ENCODE measurements at regions not wholly inside any gene's neighbourhood (a gene's known extent, or its start where the extent isn't known, plus 50 kb on each side); places are given as distances from the start of the nearest gene placed in this dataset.

GRCh38 chr4:116438417-116438816, 647.0 kb downstream of the TRAM1L1 start:
- no peak for DNase-seq (ENCODE audit: low read depth)

DNA sequence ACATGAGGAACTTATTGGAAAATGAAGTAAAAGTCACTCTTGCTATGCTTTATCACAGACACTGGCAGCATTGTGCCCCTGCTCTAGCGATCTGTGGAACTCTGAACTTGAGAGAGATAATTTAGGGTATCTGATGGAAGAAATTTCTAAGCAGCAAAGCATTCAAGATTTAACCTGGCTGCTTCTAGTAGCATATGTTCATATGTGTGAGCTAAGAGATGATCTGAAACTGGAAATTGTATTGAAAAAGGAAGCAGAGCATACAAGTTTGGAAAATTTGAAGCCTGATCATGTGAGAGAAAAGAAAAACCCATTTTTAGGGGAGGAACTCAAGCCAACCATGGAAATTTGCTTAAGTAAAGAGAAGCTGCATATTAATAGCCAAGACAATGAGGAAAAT, 657.7 kb downstream of the TRAM1L1 start:
- no peak for DNase-seq (ENCODE audit: low read depth)

GRCh38 chr4:116413222-116413621, 672.2 kb downstream of the TRAM1L1 start:
- no peak for DNase-seq (ENCODE audit: low read depth)

DNA sequence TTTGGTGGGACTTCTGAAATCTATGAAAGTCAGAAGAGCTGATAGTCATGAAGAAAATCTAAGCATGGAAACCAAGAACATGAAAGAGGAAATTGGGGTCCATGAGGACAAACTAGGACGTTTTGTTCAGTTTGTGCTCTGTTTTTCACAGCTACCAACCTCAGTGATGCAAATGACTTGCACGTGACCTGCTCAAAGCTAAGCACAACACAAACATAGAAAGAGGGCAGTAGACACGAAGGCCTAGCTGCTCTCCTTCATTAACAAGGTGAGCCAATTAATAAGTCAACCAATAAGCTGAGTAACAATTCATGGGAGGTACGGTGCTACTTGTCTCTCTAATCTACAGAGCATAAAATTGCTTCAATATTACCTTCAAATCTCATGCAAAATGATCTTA, 684.1 kb downstream of the TRAM1L1 start:
- DNase-seq (ENCODE audit: low read depth) = no peak

DNA sequence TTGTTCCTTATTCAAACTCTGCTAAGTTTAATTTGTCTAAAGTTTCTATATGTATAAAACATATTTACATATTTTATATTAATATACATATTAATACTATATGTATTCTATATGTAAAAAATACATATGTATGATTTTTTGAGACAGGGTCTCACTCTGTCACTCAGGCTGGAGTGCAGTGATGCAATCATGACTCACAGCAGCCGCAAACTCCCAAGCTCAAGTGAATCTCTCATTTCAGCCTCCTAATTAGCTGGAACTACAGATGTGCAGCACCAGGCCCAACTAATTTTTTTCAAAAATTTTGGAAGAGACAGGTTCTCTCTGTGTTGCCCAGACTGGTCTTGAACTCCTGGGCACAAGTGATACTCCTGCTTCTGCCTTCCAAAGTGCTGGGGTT, 684.9 kb downstream of the TRAM1L1 start:
- DNase-seq (ENCODE audit: low read depth) = no peak

DNA sequence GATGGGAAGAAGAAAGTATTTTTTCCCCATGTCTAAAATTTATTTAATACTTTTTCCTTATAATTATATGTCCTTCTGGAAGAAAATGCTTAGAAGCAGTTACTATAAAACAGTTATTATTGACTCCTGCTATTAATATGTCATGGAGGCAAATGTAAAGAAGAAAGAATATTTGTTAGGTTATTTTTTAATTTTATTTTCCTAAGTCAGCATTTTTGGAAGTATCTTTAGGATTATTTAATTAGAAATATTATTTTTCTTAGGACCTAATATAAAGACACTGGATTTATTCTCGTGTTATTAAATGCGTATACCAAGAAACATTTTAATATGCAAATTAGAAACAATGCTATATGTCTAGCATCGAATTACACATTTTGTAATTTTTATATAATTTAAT, 687.7 kb downstream of the TRAM1L1 start:
- DNase-seq (ENCODE audit: low read depth) = no peak

GRCh38 chr4:116397291-116397690, 688.1 kb downstream of the TRAM1L1 start:
- no peak for DNase-seq (ENCODE audit: low read depth)

GRCh38 chr4:116395408-116395807, 690.0 kb downstream of the TRAM1L1 start:
- DNase-seq (ENCODE audit: low read depth) = no peak

DNA sequence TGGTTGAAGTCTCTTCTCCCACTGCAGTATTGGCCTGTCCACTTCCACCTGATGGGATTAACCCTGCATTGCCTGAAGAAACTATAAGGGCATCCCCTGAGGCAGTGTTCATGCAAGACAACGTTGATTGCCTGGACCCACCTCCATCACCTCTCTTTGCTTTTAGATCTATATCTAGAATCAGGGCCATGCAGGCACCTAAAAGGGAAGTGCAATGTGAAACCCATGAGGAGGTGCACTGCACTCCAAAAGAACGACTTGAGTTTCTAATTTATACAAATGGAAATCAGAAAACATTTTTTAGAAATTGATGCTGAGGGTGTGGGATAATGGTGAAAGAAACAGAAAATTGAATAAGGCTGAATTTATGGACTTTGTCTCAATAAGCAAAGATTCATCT, 694.4 kb downstream of the TRAM1L1 start:
- DNase-seq (ENCODE audit: low read depth) = no peak

GRCh38 chr4:116389139-116389538, 696.2 kb downstream of the TRAM1L1 start:
- no peak for DNase-seq (ENCODE audit: low read depth)

- DNase-seq (ENCODE audit: low read depth) = no peak
These were observed 697.4 kb downstream of the TRAM1L1 start for GRCh38 chr4:116387937-116388474.

DNA sequence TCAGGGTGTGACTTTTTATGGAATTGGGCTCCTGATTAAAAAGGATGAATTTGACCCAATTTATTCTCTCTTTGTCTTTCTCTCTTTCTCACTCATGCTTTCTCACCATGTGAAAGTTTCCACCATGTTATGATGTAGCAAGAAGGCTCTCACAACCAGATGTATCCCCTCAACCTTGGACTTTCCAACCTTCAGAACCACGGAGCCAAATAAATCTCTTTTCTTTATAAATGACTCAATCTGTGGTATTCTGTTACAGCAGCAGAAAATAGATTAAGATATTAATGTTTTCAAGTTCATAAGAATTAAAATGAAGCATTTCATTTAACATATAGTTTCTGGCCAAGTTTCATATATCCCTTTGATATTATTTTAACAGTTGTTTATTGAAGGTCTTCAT, 698.5 kb downstream of the TRAM1L1 start:
- no peak for DNase-seq (ENCODE audit: low read depth)

GRCh38 chr4:116385583-116385982, 699.8 kb downstream of the TRAM1L1 start:
- DNase-seq (ENCODE audit: low read depth) = no peak

DNA sequence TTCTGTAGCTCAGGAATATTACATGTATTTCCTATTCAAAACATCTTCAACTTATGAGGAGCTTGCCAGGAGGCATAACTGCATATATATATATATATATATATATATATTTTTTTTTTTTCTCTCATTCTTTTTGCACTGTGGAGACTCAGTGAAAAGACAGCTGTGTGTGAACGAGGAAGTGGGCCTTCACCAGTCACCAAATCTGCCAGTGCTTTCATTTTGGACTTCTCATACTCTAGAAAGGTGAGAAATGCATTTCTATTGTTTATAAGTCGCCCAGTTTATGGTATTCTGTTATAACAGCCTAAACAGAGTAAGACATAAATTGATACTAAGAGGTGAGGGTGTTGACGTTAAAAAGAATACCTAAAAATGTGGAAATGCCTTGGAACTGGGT, 710.6 kb downstream of the TRAM1L1 start:
- no peak for DNase-seq (ENCODE audit: low read depth)

GRCh38 chr4:116362583-116362982, 722.8 kb downstream of the TRAM1L1 start:
- DNase-seq (ENCODE audit: low read depth) = no peak

GRCh38 chr4:116361790-116362189, 723.6 kb downstream of the TRAM1L1 start:
- no peak for DNase-seq (ENCODE audit: low read depth)

- no peak for DNase-seq (ENCODE audit: low read depth)
These were observed 726.6 kb downstream of the TRAM1L1 start for GRCh38 chr4:116358633-116359222.

DNA sequence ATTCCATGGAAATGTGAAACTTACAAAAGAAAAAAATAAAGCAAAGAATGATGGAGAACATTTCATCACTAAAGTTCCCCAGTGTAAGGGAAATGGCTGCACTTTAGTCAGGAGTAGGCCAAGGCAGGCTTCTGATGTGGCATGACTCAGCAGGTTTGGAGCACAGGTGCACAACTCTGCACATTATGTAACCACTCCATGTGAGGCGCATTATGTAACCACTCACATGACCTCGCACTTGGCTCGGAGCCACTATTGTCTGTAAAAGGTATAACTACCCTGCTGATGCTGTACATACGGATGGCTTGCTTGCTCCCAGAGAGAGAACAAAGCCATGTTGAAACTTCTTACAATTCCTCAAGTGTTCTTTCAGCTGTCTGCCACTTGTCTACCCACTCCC, 727.6 kb downstream of the TRAM1L1 start:
- no peak for DNase-seq (ENCODE audit: low read depth)

DNA sequence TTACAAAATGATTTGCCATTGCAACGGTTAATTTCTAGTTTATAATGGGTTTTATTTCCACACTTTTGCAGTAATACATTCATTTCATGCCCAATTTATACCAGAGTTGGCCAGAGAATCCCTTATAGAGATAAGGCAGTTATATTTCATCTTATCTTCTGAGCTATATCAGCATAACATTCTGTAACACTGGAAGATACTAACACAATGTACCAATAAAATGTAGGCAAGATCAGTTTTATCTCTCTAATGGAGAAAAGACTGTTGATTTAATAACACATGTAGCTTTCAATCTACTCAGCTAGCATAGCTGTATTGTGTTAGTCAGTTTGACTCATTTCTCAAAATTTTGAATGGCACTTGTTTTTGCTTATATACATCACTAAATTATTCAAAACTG, 738.6 kb downstream of the TRAM1L1 start:
- DNase-seq (ENCODE audit: low read depth) = no peak

GRCh38 chr4:116343809-116344208, 741.6 kb downstream of the TRAM1L1 start:
- DNase-seq (ENCODE audit: low read depth) = no peak

GRCh38 chr4:116342143-116342542, 743.2 kb downstream of the TRAM1L1 start:
- DNase-seq (ENCODE audit: low read depth) = no peak

DNA sequence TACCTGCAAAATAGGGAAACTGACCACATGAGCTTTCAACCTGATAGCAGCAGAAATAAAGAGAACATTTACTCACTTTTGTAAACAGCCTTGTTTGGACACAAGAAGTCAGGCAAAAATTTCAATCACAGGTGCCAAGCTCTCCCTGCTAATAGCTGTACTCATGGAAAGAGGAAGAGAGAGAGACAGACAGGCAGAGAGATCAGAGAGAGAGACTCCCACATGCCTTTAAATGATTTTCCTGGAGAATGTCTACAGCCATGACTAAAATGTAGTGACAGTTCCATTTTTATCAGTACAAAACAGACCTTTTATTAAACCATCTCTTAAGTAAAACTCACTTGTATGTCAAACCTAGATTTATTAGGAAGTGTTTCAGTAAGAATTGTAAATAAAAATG, 752.9 kb downstream of the TRAM1L1 start:
- DNase-seq (ENCODE audit: low read depth) = no peak

DNA sequence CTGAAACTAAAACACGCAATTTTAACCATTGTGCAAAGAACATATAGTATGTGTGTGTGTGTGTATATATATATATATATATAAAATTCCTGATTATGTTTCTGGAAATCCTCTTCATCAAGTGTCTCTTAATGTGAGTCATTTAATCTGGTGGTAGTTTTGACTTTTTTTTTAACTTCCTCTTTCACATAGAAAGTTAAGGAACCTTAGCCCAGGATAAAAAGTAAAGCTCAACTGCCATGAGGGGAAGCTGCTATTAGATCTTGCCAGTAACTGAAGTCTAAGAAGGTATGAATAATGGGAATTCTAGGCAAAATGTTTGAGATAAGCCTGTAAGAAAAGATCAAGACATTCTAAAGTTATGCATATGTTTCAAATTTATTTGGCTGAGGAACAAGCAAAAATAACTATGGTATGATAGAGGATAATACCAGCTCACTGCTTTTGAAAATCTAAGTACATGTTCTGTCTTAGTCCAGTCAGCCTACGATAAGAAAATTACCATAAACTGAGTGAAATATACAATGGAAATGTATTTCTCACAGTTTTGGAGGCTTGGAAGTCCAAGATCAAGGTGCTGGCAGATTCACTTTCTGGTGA, 757.0 kb downstream of the TRAM1L1 start:
- DNase-seq (ENCODE audit: low read depth) = no peak

DNA sequence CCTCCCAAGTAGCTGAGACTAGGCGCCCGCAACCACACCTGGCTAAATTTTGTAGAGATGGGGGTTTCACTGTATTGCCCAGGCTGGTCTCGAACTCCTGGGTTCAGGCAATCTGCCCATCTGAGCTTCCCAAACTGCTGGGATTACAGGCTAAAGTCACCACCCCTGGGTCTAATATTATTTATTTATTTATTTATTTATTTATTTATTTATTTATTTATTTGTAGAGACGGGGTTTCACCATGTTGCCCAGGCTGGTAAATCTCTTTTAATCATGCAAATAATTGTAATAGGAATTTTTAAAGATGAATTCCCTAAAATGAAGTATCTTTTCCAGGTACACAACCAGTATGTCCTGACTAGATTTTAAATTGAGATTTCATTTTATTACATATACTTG, 761.8 kb downstream of the TRAM1L1 start:
- no peak for DNase-seq (ENCODE audit: low read depth)
